Esophagus squamous epithelium (tissue), 4 donors: ENCODE measurements at regions not wholly inside any gene's neighbourhood (a gene's known extent, or its start where the extent isn't known, plus 50 kb on each side); places are given as distances from the start of the nearest gene placed in this dataset.

ENCODE experiments used
- CTCF ChIP-seq, 6 experiments: fragments of 450-650 bp in 4 of 6; fragments of 200-600 bp in 2 of 6; sonication (generic) in 2 of 6; IDR thresholded peaks; one replicate each; pipeline ENCODE4 v1.5.1; 2016 to 2019; ENCODE audit warnings: antibody characterized with exemption in 6 of 6, mild to moderate bottlenecking in 4 of 6, moderate library complexity in 4 of 6
- POLR2A ChIP-seq, 4 donors: fragments of 450-650 bp; IDR thresholded peaks; one replicate each; pipeline ENCODE4 v1.6.1; 2017; ENCODE audit warnings: antibody characterized with exemption in 4 of 4, mild to moderate bottlenecking in 4 of 4, moderate library complexity in 3 of 4

- TF ChIP-seq CTCF (IDR thresholded peaks at IDR 0.05), result no peak
- no peak for TF ChIP-seq POLR2A (IDR thresholded peaks at IDR 0.05)
Observed at GRCh38 chr6:78615430-78615904, 251.9 kb upstream of the IRAK1BP1 start.
